Keratinocyte (primary cell): ENCODE measurements at regions not wholly inside any gene's neighbourhood (a gene's known extent, or its start where the extent isn't known, plus 50 kb on each side); places are given as distances from the start of the nearest gene placed in this dataset.

Source experiments
- DNase-seq: peaks from one replicate; pipeline ENCODE4 v3.0.0-alpha.2; 2011; ENCODE audit warnings: low read depth, missing footprints, low spot score
- FAIRE-seq: peaks from 2 replicates; lab custom pipeline; 2011; peaks lifted over from hg19 to GRCh38; lab: Jason Lieb, UNC
- H2AFZ ChIP-seq: 2 replicates; pipeline ENCODE4 v1.6.0; 2012; ENCODE audit warnings: low read length, control low read depth, inconsistent platforms; ENCODE audit not compliant: control insufficient read depth
- H3K27ac ChIP-seq: 2 replicates; pipeline ENCODE4 v1.5.1; 2011; ENCODE audit warnings: low read length; ENCODE audit not compliant: control insufficient read depth, insufficient read depth
- H3K27me3 ChIP-seq: 3 replicates; pipeline ENCODE4 v1.6.0; 2011; ENCODE audit warnings: low read length; ENCODE audit not compliant: control insufficient read depth, insufficient read depth; ENCODE audit errors: extremely low read depth
- H3K36me3 ChIP-seq, 2 experiments: 2 replicates in 1 of 2; 3 replicates in 1 of 2; pipeline ENCODE4 v1.5.1; 2011; ENCODE audit warnings: low read length in 2 of 2, mild to moderate bottlenecking in 1 of 2; ENCODE audit not compliant: control insufficient read depth in 2 of 2, insufficient read depth in 2 of 2; ENCODE audit errors: extremely low read depth in 1 of 2
- H3K4me1 ChIP-seq: 3 replicates; pipeline ENCODE4 v1.5.1; 2011; ENCODE audit warnings: low read length; ENCODE audit not compliant: control insufficient read depth, insufficient read depth; ENCODE audit errors: extremely low read depth
- H3K4me2 ChIP-seq: 3 replicates; pipeline ENCODE4 v1.6.0; 2011; ENCODE audit warnings: low read depth, low read length; ENCODE audit not compliant: control insufficient read depth, insufficient read depth; ENCODE audit errors: extremely low read depth
- H3K4me3 ChIP-seq, 3 experiments: fragments of 200-600 bp in 1 of 3; sonication (generic) in 1 of 3; 2 replicates in 2 of 3; 3 replicates in 1 of 3; pipeline ENCODE4 v1.5.1; 2011 to 2016; ENCODE audit warnings: low read length in 3 of 3, mild to moderate bottlenecking in 3 of 3, control low read depth in 2 of 3, inconsistent platforms in 1 of 3, low read depth in 1 of 3, mixed read lengths in 1 of 3, mixed run types in 1 of 3, moderate library complexity in 1 of 3; ENCODE audit not compliant: control insufficient read depth in 2 of 3, insufficient read depth in 2 of 3; ENCODE audit errors: extremely low read depth in 1 of 3
- H3K79me2 ChIP-seq: 2 replicates; pipeline ENCODE4 v1.6.0; 2012; ENCODE audit warnings: low read length; ENCODE audit not compliant: control insufficient read depth, insufficient read depth
- H3K9ac ChIP-seq: 3 replicates; pipeline ENCODE4 v1.6.0; 2011; ENCODE audit warnings: low read length; ENCODE audit not compliant: control insufficient read depth, insufficient read depth; ENCODE audit errors: extremely low read depth
- H3K9me1 ChIP-seq: 3 replicates; pipeline ENCODE4 v1.6.0; 2011; ENCODE audit warnings: low read length; ENCODE audit not compliant: control insufficient read depth, insufficient read depth; ENCODE audit errors: extremely low read depth
- H3K9me3 ChIP-seq: 2 replicates; pipeline ENCODE4 v1.5.1; 2012; ENCODE audit warnings: low read depth, low read length; ENCODE audit not compliant: control insufficient read depth
- H4K20me1 ChIP-seq: 3 replicates; pipeline ENCODE4 v1.6.0; 2011; ENCODE audit warnings: low read length; ENCODE audit not compliant: control insufficient read depth, insufficient read depth; ENCODE audit errors: extremely low read depth
- CTCF ChIP-seq, 3 experiments: IDR thresholded peaks in 1 of 3; conservative IDR thresholded peaks in 1 of 3; optimal IDR thresholded peaks in 1 of 3; 2 replicates in 2 of 3; 3 replicates in 1 of 3; pipeline versions ENCODE3 to v1.5.1; 2011; ENCODE audit warnings: low read length in 3 of 3, mild to moderate bottlenecking in 3 of 3, moderate library complexity in 2 of 3, control low read depth in 1 of 3, inconsistent platforms in 1 of 3; ENCODE audit not compliant: insufficient read depth in 2 of 3; ENCODE audit errors: extremely low read depth in 1 of 3
- EZH2 ChIP-seq: IDR thresholded peaks from one replicate; pipeline ENCODE4 v1.6.1; 2012; ENCODE audit warnings: inconsistent platforms, mild to moderate bottlenecking, low read length, moderate library complexity
- dilution Hi-C: fragments of 300-500 bp; cut with MboI; formaldehyde crosslinking; loops from one replicate; pipeline ENCODE4 v1.7.0; 2020; ENCODE audit warnings: low sequenced_read_pairs; ENCODE audit not compliant: extremely low pct_ligation_motif_present

- H3K9me1 ChIP-seq, result no peaks in the 10 kb centered on the region
- no peak overlapping the region for H3K4me3 ChIP-seq
- H3K36me3 ChIP-seq, result no peaks in the 10 kb centered on the region
- dilution Hi-C loops, result no loop called here
- H3K9me3 ChIP-seq, result no peaks in the 10 kb centered on the region
- peaks cover 2% of the 10 kb centered on the region for H3K4me1 ChIP-seq
- no peak overlapping the region for H2AFZ ChIP-seq
- FAIRE-seq, result no peak
- H3K27me3 ChIP-seq, result no peaks in the 10 kb centered on the region
- no peaks in the 10 kb centered on the region for H3K79me2 ChIP-seq
- DNase-seq, result no peak
- no peak overlapping the region for H3K4me2 ChIP-seq
- H4K20me1 ChIP-seq, result no peaks in the 10 kb centered on the region
- H3K9ac ChIP-seq, result no peak overlapping the region
- no peak overlapping the region for H3K27ac ChIP-seq
- no peak for TF ChIP-seq EZH2
- no peak for TF ChIP-seq CTCF (optimal IDR thresholded peaks at IDR 0.05 in 1 of 3, IDR thresholded peaks at IDR 0.05 in 1 of 3, conservative IDR thresholded peaks at IDR 0.05 in 1 of 3; ENCODE audit: extremely low read depth in 1 of 3, insufficient read depth in 2 of 3, low read length in 3 of 3)
Measured at GRCh38 chr3:110808630-110809029, 263.0 kb upstream of the NECTIN3 start.

GRCh38 chr3:110810356-110810755 lies 261.3 kb upstream of the NECTIN3 start:
- Histone ChIP-seq H4K20me1 (no peaks in the 10 kb centered on the region), H3K36me3 (no peaks in the 10 kb centered on the region), H3K27me3 (no peaks in the 10 kb centered on the region), H3K4me1 (peaks cover 4% of the 10 kb centered on the region), H3K9me1 (no peaks in the 10 kb centered on the region), H3K4me2 (no peak overlapping the region), H3K9ac (no peak overlapping the region), H3K4me3 (no peak overlapping the region), H2AFZ (no peak overlapping the region), H3K27ac (no peak overlapping the region), H3K79me2 (no peaks in the 10 kb centered on the region), H3K9me3 (no peaks in the 10 kb centered on the region)
- no peak for TF ChIP-seq EZH2
- no peak for TF ChIP-seq CTCF (optimal IDR thresholded peaks at IDR 0.05 in 1 of 3, IDR thresholded peaks at IDR 0.05 in 1 of 3, conservative IDR thresholded peaks at IDR 0.05 in 1 of 3; ENCODE audit: extremely low read depth in 1 of 3, insufficient read depth in 2 of 3, low read length in 3 of 3)
- DNase-seq, result no peak
- dilution Hi-C loops, result no loop called here
- no peak for FAIRE-seq
